IPS-18a (cell line): ENCODE measurements at regions not wholly inside any gene's neighbourhood (a gene's known extent, or its start where the extent isn't known, plus 50 kb on each side); places are given as distances from the start of the nearest gene placed in this dataset.

Source experiments
- H3K27ac ChIP-seq: one replicate; pipeline ENCODE4 v1.5.1; 2013; ENCODE audit warnings: low read length
- H3K27me3 ChIP-seq: one replicate; pipeline ENCODE4 v1.6.1; 2013; ENCODE audit warnings: mild to moderate bottlenecking, low read length; ENCODE audit not compliant: control insufficient read depth, insufficient read depth
- H3K36me3 ChIP-seq: one replicate; pipeline ENCODE4 v1.6.1; 2013; ENCODE audit warnings: low read depth, low read length; ENCODE audit not compliant: control insufficient read depth
- H3K4me1 ChIP-seq: one replicate; pipeline ENCODE4 v1.6.1; 2013; ENCODE audit warnings: low read depth, low read length; ENCODE audit not compliant: control insufficient read depth
- H3K4me3 ChIP-seq: one replicate; pipeline ENCODE4 v1.5.1; 2013; ENCODE audit warnings: low read length
- H3K9ac ChIP-seq: one replicate; pipeline ENCODE4 v1.6.1; 2013; ENCODE audit warnings: mild to moderate bottlenecking, low read length, moderate library complexity
- H3K9me3 ChIP-seq: one replicate; pipeline ENCODE4 v1.6.1; 2013; ENCODE audit warnings: low read depth, low read length; ENCODE audit not compliant: control insufficient read depth

GRCh38 chr13:88329066-88329465 lies 657.9 kb downstream of the SLITRK5 start:
- Histone ChIP-seq H3K4me1 (no peaks in the 10 kb centered on the region), H3K9ac (no peak overlapping the region), H3K27ac (no peak overlapping the region), H3K27me3 (no peaks in the 10 kb centered on the region), H3K9me3 (no peaks in the 10 kb centered on the region), H3K36me3 (no peaks in the 10 kb centered on the region), H3K4me3 (no peak overlapping the region)

GRCh38 chr13:88339271-88339741 lies 668.1 kb downstream of the SLITRK5 start:
- Histone ChIP-seq H3K4me1 (no peaks in the 10 kb centered on the region), H3K9ac (no peak overlapping the region), H3K9me3 (no peaks in the 10 kb centered on the region), H3K4me3 (no peak overlapping the region), H3K27me3 (no peaks in the 10 kb centered on the region), H3K36me3 (no peaks in the 10 kb centered on the region), H3K27ac (no peak overlapping the region)

- H3K9me3 ChIP-seq, result no peaks in the 10 kb centered on the region
Measured at GRCh38 chr13:88345171-88345847, 674.1 kb downstream of the SLITRK5 start.

GRCh38 chr13:88360761-88361160 lies 689.6 kb downstream of the SLITRK5 start:
- Histone ChIP-seq H3K27ac (no peak overlapping the region), H3K27me3 (no peaks in the 10 kb centered on the region), H3K36me3 (no peaks in the 10 kb centered on the region), H3K9ac (no peak overlapping the region), H3K9me3 (no peaks in the 10 kb centered on the region), H3K4me1 (no peaks in the 10 kb centered on the region), H3K4me3 (no peak overlapping the region)

More at GRCh38 chr13:88345171-88345847, 674.1 kb downstream of the SLITRK5 start:
- Histone ChIP-seq H3K27me3 (no peaks in the 10 kb centered on the region), H3K4me1 (no peaks in the 10 kb centered on the region), H3K4me3 (no peak overlapping the region), H3K9ac (no peak overlapping the region), H3K27ac (no peak overlapping the region), H3K36me3 (no peaks in the 10 kb centered on the region)

- no peaks in the 10 kb centered on the region for H3K36me3 ChIP-seq
- H3K27ac ChIP-seq, result no peak overlapping the region
- H3K4me3 ChIP-seq, result no peak overlapping the region
- no peak overlapping the region for H3K9ac ChIP-seq
- no peaks in the 10 kb centered on the region for H3K4me1 ChIP-seq
- no peaks in the 10 kb centered on the region for H3K27me3 ChIP-seq
- peaks cover 4% of the 10 kb centered on the region for H3K9me3 ChIP-seq
Measured at GRCh38 chr13:88369866-88370265, 698.7 kb downstream of the SLITRK5 start.

- Histone ChIP-seq H3K27ac (no peak overlapping the region), H3K36me3 (no peaks in the 10 kb centered on the region), H3K9me3 (peaks cover 4% of the 10 kb centered on the region), H3K4me3 (no peak overlapping the region), H3K9ac (no peak overlapping the region), H3K4me1 (no peaks in the 10 kb centered on the region), H3K27me3 (no peaks in the 10 kb centered on the region)
Measured at GRCh38 chr13:88376760-88377388, 705.7 kb downstream of the SLITRK5 start.

GRCh38 chr13:88377852-88378251 lies 706.7 kb downstream of the SLITRK5 start:
- Histone ChIP-seq H3K27me3 (no peaks in the 10 kb centered on the region), H3K4me1 (no peaks in the 10 kb centered on the region), H3K27ac (no peak overlapping the region), H3K4me3 (no peak overlapping the region), H3K9me3 (peaks cover 4% of the 10 kb centered on the region), H3K9ac (no peak overlapping the region), H3K36me3 (no peaks in the 10 kb centered on the region)

GRCh38 chr13:88384542-88384941 lies 713.4 kb downstream of the SLITRK5 start:
- Histone ChIP-seq H3K9me3 (no peaks in the 10 kb centered on the region), H3K4me1 (peaks cover 21% of the 10 kb centered on the region), H3K27me3 (no peaks in the 10 kb centered on the region), H3K4me3 (peak overlapping the region; percentile 26), H3K27ac (no peak overlapping the region), H3K9ac (no peak overlapping the region), H3K36me3 (no peaks in the 10 kb centered on the region)

GRCh38 chr13:88395804-88396203 lies 724.6 kb downstream of the SLITRK5 start:
- Histone ChIP-seq H3K27me3 (no peaks in the 10 kb centered on the region), H3K27ac (no peak overlapping the region), H3K36me3 (no peaks in the 10 kb centered on the region), H3K4me3 (no peak overlapping the region), H3K4me1 (no peaks in the 10 kb centered on the region), H3K9me3 (no peaks in the 10 kb centered on the region), H3K9ac (no peak overlapping the region)

GRCh38 chr13:88411696-88412095 lies 740.5 kb downstream of the SLITRK5 start:
- no peaks in the 10 kb centered on the region for H3K27me3 ChIP-seq
- no peaks in the 10 kb centered on the region for H3K9me3 ChIP-seq
- H3K27ac ChIP-seq, result no peak overlapping the region
- H3K36me3 ChIP-seq, result no peaks in the 10 kb centered on the region
- H3K9ac ChIP-seq, result no peak overlapping the region
- peaks cover 1% of the 10 kb centered on the region for H3K4me1 ChIP-seq
- no peak overlapping the region for H3K4me3 ChIP-seq

GRCh38 chr13:88417801-88418200 lies 746.6 kb downstream of the SLITRK5 start:
- Histone ChIP-seq H3K9ac (no peak overlapping the region), H3K27me3 (no peaks in the 10 kb centered on the region), H3K4me3 (no peak overlapping the region), H3K4me1 (peaks cover 5% of the 10 kb centered on the region), H3K36me3 (no peaks in the 10 kb centered on the region), H3K27ac (no peak overlapping the region), H3K9me3 (no peaks in the 10 kb centered on the region)

GRCh38 chr13:88424463-88424862 lies 753.3 kb downstream of the SLITRK5 start:
- Histone ChIP-seq H3K9me3 (peaks cover 5% of the 10 kb centered on the region), H3K36me3 (no peaks in the 10 kb centered on the region), H3K4me3 (no peak overlapping the region), H3K4me1 (no peaks in the 10 kb centered on the region), H3K9ac (no peak overlapping the region), H3K27me3 (no peaks in the 10 kb centered on the region), H3K27ac (no peak overlapping the region)
